ENCODE measurements at regions not wholly inside any gene's neighbourhood (a gene's known extent, or its start where the extent isn't known, plus 50 kb on each side); places are given as distances from the start of the nearest gene placed in this dataset.

- no peaks in the 10 kb centered on the region for H3K27me3 Mint-ChIP-seq
- intact Hi-C loops (cut with micrococcal nuclease), result no loop called here
- H3K4me3 Mint-ChIP-seq, result no peak overlapping the region
Observed at GRCh38 chr5:117692606-117693005, 1118.0 kb upstream of the SEMA6A start.

GRCh38 chr5:117691081-117691870, 1116.7 kb upstream of the SEMA6A start:
- Mint-ChIP-seq H3K4me1 (ENCODE audit: low read depth) (no peaks in the 10 kb centered on the region), H3K36me3 (ENCODE audit: low read depth) (no peaks in the 10 kb centered on the region), H3K27ac (no peak overlapping the region), H3K27me3 (no peaks in the 10 kb centered on the region), H3K9me3 (no peaks in the 10 kb centered on the region), H3K4me3 (no peak overlapping the region)
- no peak for DNase-seq
- ChIA-PET CTCF (interaction anchor here (1.1 kb wide), 1 partner anchor 236 kb away, joined by 4 read pairs; no protein-coding TSS in a partner anchor), POLR2A (no interaction called here)
- TF ChIP-seq CTCF (IDR thresholded peaks at IDR 0.05), result no peak
- ATAC-seq, result no peak
- intact Hi-C loops (cut with micrococcal nuclease), result no loop called here

More at GRCh38 chr5:117692606-117693005, 1118.0 kb upstream of the SEMA6A start:
- H3K36me3 Mint-ChIP-seq (ENCODE audit: low read depth), result no peaks in the 10 kb centered on the region
- CTCF ChIA-PET, result interaction anchor here (1.1 kb wide), 1 partner anchor 238 kb away, joined by 4 read pairs; no protein-coding TSS in a partner anchor
- H3K27ac Mint-ChIP-seq, result no peak overlapping the region
- POLR2A ChIA-PET, result no interaction called here
- TF ChIP-seq CTCF (IDR thresholded peaks at IDR 0.05), result no peak
- no peak for DNase-seq
- H3K4me1 Mint-ChIP-seq (ENCODE audit: low read depth), result no peaks in the 10 kb centered on the region
- no peak for ATAC-seq
- no peaks in the 10 kb centered on the region for H3K9me3 Mint-ChIP-seq

- no peak for ATAC-seq
Observed at GRCh38 chr5:117690612-117691011, 1116.0 kb upstream of the SEMA6A start.

GRCh38 chr5:117686926-117687325, 1112.3 kb upstream of the SEMA6A start:
- no peak overlapping the region for H3K27ac Mint-ChIP-seq
- no peak for ATAC-seq
- TF ChIP-seq CTCF (IDR thresholded peaks at IDR 0.05), result no peak
- H3K4me3 Mint-ChIP-seq, result no peak overlapping the region
- DNase-seq, result no peak
- no peaks in the 10 kb centered on the region for H3K4me1 Mint-ChIP-seq (ENCODE audit: low read depth)
- H3K27me3 Mint-ChIP-seq, result no peaks in the 10 kb centered on the region
- ChIA-PET CTCF (no interaction called here), POLR2A (no interaction called here)
- intact Hi-C loops (cut with micrococcal nuclease), result no loop called here
- H3K36me3 Mint-ChIP-seq (ENCODE audit: low read depth), result no peaks in the 10 kb centered on the region
- peaks cover 3% of the 10 kb centered on the region for H3K9me3 Mint-ChIP-seq

More at GRCh38 chr5:117690612-117691011, 1116.0 kb upstream of the SEMA6A start:
- no peaks in the 10 kb centered on the region for H3K36me3 Mint-ChIP-seq (ENCODE audit: low read depth)
- DNase-seq, result no peak
- no peak overlapping the region for H3K27ac Mint-ChIP-seq
- H3K4me3 Mint-ChIP-seq, result no peak overlapping the region
- H3K9me3 Mint-ChIP-seq, result no peaks in the 10 kb centered on the region
- H3K4me1 Mint-ChIP-seq (ENCODE audit: low read depth), result no peaks in the 10 kb centered on the region
- no peak for TF ChIP-seq CTCF (IDR thresholded peaks at IDR 0.05)
- CTCF ChIA-PET, result no interaction called here
- POLR2A ChIA-PET, result no interaction called here
- intact Hi-C loops (cut with micrococcal nuclease), result no loop called here
- no peaks in the 10 kb centered on the region for H3K27me3 Mint-ChIP-seq

GRCh38 chr5:117682416-117682815, 1107.8 kb upstream of the SEMA6A start:
- POLR2A ChIA-PET, result no interaction called here
- H3K4me3 Mint-ChIP-seq, result no peak overlapping the region

More at GRCh38 chr5:117682416-117682815, 1107.8 kb upstream of the SEMA6A start:
- intact Hi-C loops (cut with micrococcal nuclease), result no loop called here
- Mint-ChIP-seq H3K27me3 (no peaks in the 10 kb centered on the region), H3K27ac (no peak overlapping the region), H3K36me3 (ENCODE audit: low read depth) (no peaks in the 10 kb centered on the region), H3K4me1 (ENCODE audit: low read depth) (no peaks in the 10 kb centered on the region), H3K9me3 (peaks cover 10% of the 10 kb centered on the region)
- no peak for TF ChIP-seq CTCF (IDR thresholded peaks at IDR 0.05)
- CTCF ChIA-PET, result no interaction called here
- ATAC-seq (no peak), DNase-seq (no peak)
